T-cell (primary cell): ENCODE measurements at regions not wholly inside any gene's neighbourhood (a gene's known extent, or its start where the extent isn't known, plus 50 kb on each side); places are given as distances from the start of the nearest gene placed in this dataset.

Source experiments
- ATAC-seq, 4 experiments: fragments of 200-7000 bp in 3 of 4; fragments of 150-1000 bp in 1 of 4; cut with Tn5 transposase; replicated peaks in 1 of 4; 1 replicate in 3 of 4; 2 replicates in 1 of 4; pipeline ENCODE4 v1.10.0; 2021; ENCODE audit warnings: moderate library complexity in 3 of 4, mild to moderate bottlenecking in 2 of 4, moderate number of reproducible peaks in 1 of 4
- CTCF ChIA-PET, 2 donors: fragments of 300-600 bp; sonication (Branson Sonifier 250); formaldehyde crosslinking; loops; one replicate each; lab custom pipeline; 2022; ENCODE audit warnings: antibody characterized with exemption in 2 of 2; lab: Charles Lee
- POLR2A ChIA-PET, 2 donors: fragments of 300-600 bp; sonication (Branson Sonifier 250); formaldehyde crosslinking; loops; one replicate each; lab custom pipeline; 2022; ENCODE audit warnings: antibody characterized with exemption in 2 of 2; lab: Charles Lee
- DNase-seq, 35 experiments: peaks; one replicate each; pipeline versions ENCODE4 v3.0.0 to v3.0.0-alpha.2; 2013 to 2023
- H3K27ac ChIP-seq: one replicate; pipeline ENCODE4 v1.5.1; 2013; ENCODE audit warnings: low read length
- H3K27me3 ChIP-seq, 2 experiments: replicated peaks in 1 of 2; 1 replicate in 1 of 2; 2 replicates in 1 of 2; pipeline versions ENCODE4 v1.6.1 to v1.7.0; 2013; ENCODE audit warnings: low read length in 1 of 2, mixed read lengths in 1 of 2; ENCODE audit not compliant: control insufficient read depth in 2 of 2, insufficient read depth in 2 of 2; ENCODE audit errors: extremely low read depth in 1 of 2
- H3K36me3 ChIP-seq, 2 donors: 1 replicate in 1 of 2; 2 replicates in 1 of 2; pipeline versions ENCODE4 v1.6.1 to v1.7.0; 2013; ENCODE audit warnings: low read length in 1 of 2; ENCODE audit not compliant: control insufficient read depth in 2 of 2, insufficient read depth in 1 of 2; ENCODE audit errors: extremely low read depth in 1 of 2
- H3K4me1 ChIP-seq, 2 experiments: 1 replicate in 1 of 2; 2 replicates in 1 of 2; pipeline versions ENCODE4 v1.6.1 to v1.7.0; 2013; ENCODE audit warnings: low read length in 2 of 2, mixed read lengths in 1 of 2; ENCODE audit not compliant: insufficient read depth in 2 of 2, control insufficient read depth in 1 of 2; ENCODE audit errors: extremely low read depth in 1 of 2
- H3K4me3 ChIP-seq, 2 donors: 1 replicate in 1 of 2; 2 replicates in 1 of 2; pipeline versions ENCODE4 v1.5.1 to v1.7.0; 2013; ENCODE audit warnings: mild to moderate bottlenecking in 2 of 2, low read length in 1 of 2, moderate library complexity in 1 of 2; ENCODE audit not compliant: control insufficient read depth in 1 of 2; ENCODE audit errors: extremely low read depth in 1 of 2
- H3K9me3 ChIP-seq: 2 replicates; pipeline ENCODE4 v1.7.0; 2013
- H3K27ac Mint-ChIP-seq, 2 donors: one replicate each; pipeline ENCODE4 v1.8.0; 2020 to 2021; ENCODE audit warnings: mild to moderate bottlenecking in 2 of 2, mixed read lengths in 2 of 2
- H3K27me3 Mint-ChIP-seq, 2 donors: one replicate each; pipeline ENCODE4 v1.8.0; 2021 to 2022; ENCODE audit warnings: mixed read lengths in 2 of 2
- H3K36me3 Mint-ChIP-seq: one replicate; pipeline ENCODE4 v1.8.0; 2021; ENCODE audit warnings: mixed read lengths
- H3K4me1 Mint-ChIP-seq, 3 donors: one replicate each; pipeline ENCODE4 v1.8.0; 2020 to 2022; ENCODE audit warnings: mixed read lengths in 3 of 3, mild to moderate bottlenecking in 1 of 3
- H3K4me3 Mint-ChIP-seq, 3 donors: one replicate each; pipeline ENCODE4 v1.8.0; 2020 to 2022; ENCODE audit warnings: mild to moderate bottlenecking in 3 of 3, mixed read lengths in 3 of 3, moderate library complexity in 3 of 3
- H3K9me3 Mint-ChIP-seq, 3 donors: one replicate each; pipeline ENCODE4 v1.8.0; 2020 to 2022; ENCODE audit warnings: mixed read lengths in 3 of 3
- WGBS: methylation state at CpG from one replicate; pipeline ENCODE4 v1.1.5; 2013; ENCODE audit warnings: missing lambda C conversion rate; ENCODE audit not compliant: insufficient coverage; 5-methylcytosine and 5-hydroxymethylcytosine counted together

GRCh38 chr4:130146773-130147172 is 1050.8 kb downstream of the C4orf33 start:
- H3K27me3 Mint-ChIP-seq: no peaks in the 10 kb centered on the region
- POLR2A ChIA-PET: no interaction called here

GRCh38 chr4:130147641-130148040 is 1051.7 kb downstream of the C4orf33 start:
- Histone ChIP-seq H3K36me3 (no peaks in the 10 kb centered on the region), H3K4me3 (no peak overlapping the region), H3K9me3 (no peaks in the 10 kb centered on the region), H3K27me3 (no peaks in the 10 kb centered on the region), H3K4me1 (no peaks in the 10 kb centered on the region), H3K27ac (no peak overlapping the region)
- Mint-ChIP-seq H3K27ac (no peak overlapping the region), H3K36me3 (no peaks in the 10 kb centered on the region), H3K4me3 (no peak overlapping the region), H3K4me1 (no peaks in the 10 kb centered on the region), H3K27me3 (no peaks in the 10 kb centered on the region), H3K9me3 (peaks cover 7 to 35% (median 14%) of the 10 kb centered on the region in 3 donors)
- ChIA-PET POLR2A (no interaction called here), CTCF (no interaction called here)
- no peak for DNase-seq
- ATAC-seq: no peak
- no CpG with 5 or more reads among the region's 2 CpGs for WGBS

More at GRCh38 chr4:130146773-130147172, 1050.8 kb downstream of the C4orf33 start:
- Mint-ChIP-seq H3K4me1 (no peaks in the 10 kb centered on the region), H3K9me3 (peaks cover 4 to 35% (median 14%) of the 10 kb centered on the region in 3 donors), H3K27ac (no peak overlapping the region), H3K36me3 (no peaks in the 10 kb centered on the region), H3K4me3 (no peak overlapping the region)
- Histone ChIP-seq H3K27me3 (no peaks in the 10 kb centered on the region), H3K27ac (no peak overlapping the region), H3K4me1 (no peaks in the 10 kb centered on the region), H3K4me3 (no peak overlapping the region), H3K36me3 (no peaks in the 10 kb centered on the region), H3K9me3 (no peaks in the 10 kb centered on the region)
- DNase-seq (no peak), ATAC-seq (no peak)
- no CpG with 5 or more reads among the region's 2 CpGs for WGBS
- CTCF ChIA-PET: no interaction called here

- Mint-ChIP-seq H3K9me3 (peaks cover 14 to 35% (median 24%) of the 10 kb centered on the region in 3 donors), H3K27ac (no peak overlapping the region), H3K4me3 (no peak overlapping the region), H3K4me1 (no peaks in the 10 kb centered on the region), H3K36me3 (no peaks in the 10 kb centered on the region), H3K27me3 (no peaks in the 10 kb centered on the region)
- Histone ChIP-seq H3K27ac (no peak overlapping the region), H3K36me3 (no peaks in the 10 kb centered on the region), H3K4me3 (no peak overlapping the region), H3K27me3 (no peaks in the 10 kb centered on the region), H3K4me1 (no peaks in the 10 kb centered on the region), H3K9me3 (no peaks in the 10 kb centered on the region)
- POLR2A ChIA-PET: no interaction called here
- 56% methylated on average over 1 of the region's 2 CpGs for WGBS
- DNase-seq (no peak), ATAC-seq (no peak)
- CTCF ChIA-PET: no interaction called here
These were observed 1058.9 kb downstream of the C4orf33 start for GRCh38 chr4:130154901-130155300.

GRCh38 chr4:130163701-130164100 is 1067.7 kb downstream of the C4orf33 start:
- no peak overlapping the region for H3K27ac ChIP-seq
- Mint-ChIP-seq H3K4me3 (no peak overlapping the region), H3K36me3 (no peaks in the 10 kb centered on the region), H3K27ac (no peak overlapping the region), H3K4me1 (no peaks in the 10 kb centered on the region), H3K9me3 (peaks cover 5 to 22% (median 20%) of the 10 kb centered on the region in 3 donors), H3K27me3 (no peaks in the 10 kb centered on the region)
- no peaks in the 10 kb centered on the region for H3K9me3 ChIP-seq
- H3K4me1 ChIP-seq: no peaks in the 10 kb centered on the region
- H3K4me3 ChIP-seq: no peak overlapping the region
- POLR2A ChIA-PET: no interaction called here
- ATAC-seq (no peak), DNase-seq (no peak)
- CTCF ChIA-PET: no interaction called here
- WGBS: no CpG with 5 or more reads among the region's 1 CpG
- no peaks in the 10 kb centered on the region for H3K36me3 ChIP-seq
- H3K27me3 ChIP-seq: no peaks in the 10 kb centered on the region

- Mint-ChIP-seq H3K4me1 (no peaks in the 10 kb centered on the region), H3K9me3 (peaks cover 5 to 25% (median 21%) of the 10 kb centered on the region in 3 donors), H3K27me3 (no peaks in the 10 kb centered on the region), H3K4me3 (no peak overlapping the region), H3K36me3 (no peaks in the 10 kb centered on the region), H3K27ac (no peak overlapping the region)
- Histone ChIP-seq H3K4me3 (no peak overlapping the region), H3K9me3 (no peaks in the 10 kb centered on the region), H3K4me1 (no peaks in the 10 kb centered on the region), H3K27ac (no peak overlapping the region), H3K27me3 (no peaks in the 10 kb centered on the region), H3K36me3 (no peaks in the 10 kb centered on the region)
- CTCF ChIA-PET: no interaction called here
- no peak for ATAC-seq
- DNase-seq: no peak
- POLR2A ChIA-PET: no interaction called here
- no CpG with 5 or more reads among the region's 1 CpG for WGBS
These were observed 1069.4 kb downstream of the C4orf33 start for GRCh38 chr4:130165381-130165780.

- ATAC-seq: no peak
- H3K9me3 ChIP-seq: no peaks in the 10 kb centered on the region
- H3K36me3 ChIP-seq: no peaks in the 10 kb centered on the region
- Mint-ChIP-seq H3K4me3 (no peak overlapping the region), H3K36me3 (no peaks in the 10 kb centered on the region), H3K27ac (no peak overlapping the region), H3K9me3 (peaks cover 6 to 19% (median 19%) of the 10 kb centered on the region in 3 donors), H3K4me1 (no peaks in the 10 kb centered on the region), H3K27me3 (no peaks in the 10 kb centered on the region)
- POLR2A ChIA-PET: no interaction called here
- no peak overlapping the region for H3K27ac ChIP-seq
- CTCF ChIA-PET: no interaction called here
- H3K27me3 ChIP-seq: no peaks in the 10 kb centered on the region
- WGBS: no CpG with 5 or more reads among the region's 3 CpGs
- no peak overlapping the region for H3K4me3 ChIP-seq
- no peaks in the 10 kb centered on the region for H3K4me1 ChIP-seq
- no peak for DNase-seq
These were observed 1076.2 kb downstream of the C4orf33 start for GRCh38 chr4:130172156-130172555.

- Mint-ChIP-seq H3K9me3 (peaks cover 0 to 11% (median 8%) of the 10 kb centered on the region in 3 donors), H3K4me1 (no peaks in the 10 kb centered on the region), H3K4me3 (no peak overlapping the region), H3K36me3 (no peaks in the 10 kb centered on the region), H3K27ac (no peak overlapping the region), H3K27me3 (no peaks in the 10 kb centered on the region)
- ATAC-seq (no peak), DNase-seq (no peak)
- Histone ChIP-seq H3K4me1 (no peaks in the 10 kb centered on the region), H3K4me3 (no peak overlapping the region), H3K36me3 (no peaks in the 10 kb centered on the region), H3K9me3 (no peaks in the 10 kb centered on the region), H3K27me3 (no peaks in the 10 kb centered on the region), H3K27ac (no peak overlapping the region)
- ChIA-PET CTCF (no interaction called here), POLR2A (no interaction called here)
These were observed 1082.2 kb downstream of the C4orf33 start for GRCh38 chr4:130178106-130178505.
